ENCODE measurements at regions not wholly inside any gene's neighbourhood (a gene's known extent, or its start where the extent isn't known, plus 50 kb on each side); places are given as distances from the start of the nearest gene placed in this dataset.

DNA sequence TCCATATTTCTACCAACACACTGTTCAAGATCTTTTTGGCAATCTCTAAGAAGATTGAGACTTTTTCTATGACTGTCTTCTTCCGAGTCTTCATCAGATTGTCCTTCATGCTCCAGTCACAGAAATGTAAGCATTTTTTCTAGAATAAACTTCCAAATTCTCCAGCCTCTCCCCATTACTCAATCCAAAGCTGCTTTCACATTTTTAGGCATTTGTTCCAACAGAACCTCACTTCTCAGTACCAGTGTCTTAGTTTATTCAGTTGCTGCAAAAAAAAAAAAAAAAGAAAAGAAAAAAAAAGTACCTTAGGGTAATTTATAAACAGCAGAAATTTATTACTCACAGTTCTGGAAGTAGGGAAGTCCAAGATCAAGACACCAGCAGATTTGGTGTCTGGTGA is 290.8 kb upstream of the NOVA1 start:
- intact Hi-C loops (cut with DNase I), result no loop called here
- ATAC-seq (ENCODE audit: poor library complexity), result peak; percentile 46

DNA sequence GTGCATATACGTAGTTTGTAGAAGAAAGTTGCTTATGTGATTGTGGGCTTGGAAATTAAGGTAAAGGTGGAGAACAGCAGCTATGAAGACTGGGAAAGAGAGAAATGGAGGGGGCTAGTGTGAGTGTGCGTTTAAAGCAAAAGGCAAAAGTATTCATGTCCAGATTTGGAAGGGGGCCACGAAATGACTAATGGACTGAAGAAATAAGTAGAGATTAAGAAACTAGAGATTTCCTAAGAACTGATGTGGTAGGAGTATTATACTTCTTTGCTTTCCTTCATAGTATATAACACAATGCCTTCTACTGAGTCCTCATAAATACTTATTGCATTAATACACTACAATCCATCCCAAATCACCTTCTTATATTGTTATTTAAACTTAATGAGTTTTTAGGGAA is 298.6 kb upstream of the NOVA1 start:
- intact Hi-C loops (cut with DNase I), result no loop called here
- ATAC-seq (ENCODE audit: poor library complexity) (peak; percentile 49), DNase-seq (no peak)

More for the DNA sequence above, 290.8 kb upstream of the NOVA1 start:
- DNase-seq, result no peak

GRCh38 chr14:26897196-26897595 is 299.4 kb upstream of the NOVA1 start:
- ATAC-seq (ENCODE audit: poor library complexity), result no peak
- intact Hi-C loops (cut with DNase I), result no loop called here
- no peak for DNase-seq

DNA sequence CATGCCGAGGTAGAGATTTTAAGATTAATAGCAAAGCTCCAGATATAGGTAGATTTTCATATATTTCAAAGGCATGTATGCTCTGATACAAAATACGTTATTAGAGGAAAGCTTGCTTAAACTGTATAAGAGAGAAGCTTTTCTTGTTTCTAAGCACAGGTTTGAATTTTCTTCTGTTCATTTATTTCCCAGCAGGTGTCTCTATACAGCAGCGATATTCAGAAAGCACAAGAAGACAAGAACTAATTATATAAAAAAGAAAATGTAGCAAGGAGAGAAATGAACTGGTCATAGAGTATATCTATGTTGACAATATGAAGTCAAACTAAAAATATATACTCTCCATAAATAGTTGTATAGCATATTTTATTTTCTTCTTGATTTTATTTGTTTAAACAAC is 307.4 kb upstream of the NOVA1 start:
- intact Hi-C loops (cut with DNase I), result no loop called here
- no peak for DNase-seq
- ATAC-seq (ENCODE audit: poor library complexity), result no peak

DNA sequence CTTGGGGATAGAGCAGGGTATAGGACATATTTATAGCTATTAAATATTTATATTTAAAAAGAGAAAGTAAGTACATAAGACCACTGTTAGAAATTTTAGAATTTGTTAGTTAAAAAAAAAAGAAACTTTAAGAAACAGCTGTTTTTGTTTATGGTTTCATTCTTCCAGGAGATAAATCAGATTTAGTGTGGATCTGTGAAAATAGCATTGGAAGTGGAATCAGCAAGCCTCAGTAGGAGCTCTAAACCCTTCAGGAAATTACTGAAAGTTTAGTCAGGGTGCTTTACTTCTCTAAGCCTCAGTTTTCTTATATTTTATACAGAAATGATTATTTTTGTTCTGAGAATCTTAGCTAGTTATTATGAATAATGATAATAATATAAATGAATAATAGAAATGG is 316.0 kb upstream of the NOVA1 start:
- intact Hi-C loops (cut with DNase I), result no loop called here
- no peak for DNase-seq
- ATAC-seq (ENCODE audit: poor library complexity), result no peak

- peak; percentile 94 for ATAC-seq (ENCODE audit: poor library complexity)
- no peak for DNase-seq
- intact Hi-C loops (cut with DNase I), result no loop called here
Measured at GRCh38 chr14:26917086-26917485, 319.3 kb upstream of the NOVA1 start.

DNA sequence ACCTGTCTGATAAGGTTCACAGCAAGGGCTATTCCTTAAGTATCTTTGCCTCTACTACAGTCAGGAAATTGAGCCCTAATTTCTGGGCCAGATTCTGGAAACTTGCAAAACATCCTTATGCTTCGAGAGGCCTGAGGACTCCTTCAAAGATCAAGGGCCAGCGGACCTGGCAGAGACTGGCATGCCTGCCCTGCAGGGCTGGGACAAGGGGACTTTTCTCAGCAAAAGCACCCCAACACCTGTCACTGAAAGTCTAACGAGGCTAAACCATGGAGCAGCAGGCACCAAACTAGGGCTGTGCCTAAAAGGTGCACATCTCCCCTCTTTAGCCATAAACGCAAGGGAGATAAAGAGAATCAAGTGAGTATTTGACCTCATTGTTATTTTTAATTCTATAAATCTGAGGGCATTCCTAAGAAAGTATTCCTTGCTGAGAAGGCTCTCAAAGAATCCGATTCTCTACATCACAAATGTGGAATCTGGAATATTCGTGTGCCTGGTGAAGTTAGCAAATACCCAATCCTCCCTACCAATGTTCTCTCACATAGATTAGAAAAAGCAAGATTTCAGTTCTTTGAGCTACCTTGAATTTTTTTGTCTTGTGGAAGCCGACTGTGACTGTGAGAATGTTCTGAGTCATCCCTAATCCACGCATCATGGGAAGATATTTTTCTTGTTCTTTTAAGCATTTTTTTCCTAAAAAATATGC is 328.2 kb upstream of the NOVA1 start:
- no peak for ATAC-seq (ENCODE audit: poor library complexity)
- intact Hi-C loops (cut with DNase I), result no loop called here
- DNase-seq, result no peak

- intact Hi-C loops (cut with DNase I), result no loop called here
- DNase-seq (no peak), ATAC-seq (ENCODE audit: poor library complexity) (no peak)
Measured at GRCh38 chr14:26926585-26926984, 328.8 kb upstream of the NOVA1 start.

DNA sequence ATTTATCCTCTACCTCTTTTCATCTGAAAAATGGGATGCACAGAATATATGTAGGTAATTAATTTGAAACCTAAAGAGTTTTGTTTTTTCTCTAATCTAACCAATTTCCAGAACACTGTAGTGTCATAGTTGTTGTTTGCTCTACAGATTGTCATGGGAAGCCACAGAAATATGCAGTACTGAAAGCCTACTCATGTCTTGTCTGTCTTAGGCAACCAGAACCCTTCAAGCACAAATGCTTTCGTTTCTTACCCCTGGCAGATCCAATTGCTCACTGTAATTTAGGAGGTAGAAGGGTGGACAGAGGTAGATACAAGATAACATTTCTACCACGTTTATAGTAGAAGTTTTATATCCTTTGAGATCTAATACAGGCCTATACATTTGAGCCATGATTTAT is 330.2 kb upstream of the NOVA1 start:
- no peak for DNase-seq
- intact Hi-C loops (cut with DNase I), result no loop called here
- ATAC-seq (ENCODE audit: poor library complexity), result no peak

DNA sequence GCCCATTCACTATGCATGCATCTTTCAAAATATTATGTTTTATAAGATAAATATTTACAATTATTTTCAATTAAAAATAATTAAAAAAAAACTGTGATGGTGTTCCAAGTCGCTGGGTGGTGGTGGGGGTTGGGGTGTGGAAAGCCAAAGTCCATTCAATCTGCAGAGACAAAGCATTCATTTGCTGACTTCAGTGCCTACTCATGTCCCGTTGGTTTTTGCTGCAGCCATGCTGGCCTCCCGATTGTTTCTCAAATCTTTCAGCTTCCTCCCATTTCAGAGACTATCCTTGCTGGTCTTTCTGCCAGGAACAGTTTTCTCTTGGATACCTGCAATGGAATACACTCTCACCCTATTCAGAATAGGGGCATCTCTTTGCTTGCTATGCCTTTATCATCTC is 331.5 kb upstream of the NOVA1 start:
- intact Hi-C loops (cut with DNase I), result no loop called here
- DNase-seq (no peak), ATAC-seq (ENCODE audit: poor library complexity) (no peak)

- ATAC-seq (ENCODE audit: poor library complexity) (no peak), DNase-seq (no peak)
- intact Hi-C loops (cut with DNase I), result no loop called here
Measured at GRCh38 chr14:26930576-26930975, 332.7 kb upstream of the NOVA1 start.

GRCh38 chr14:26932606-26933005 is 334.8 kb upstream of the NOVA1 start:
- ATAC-seq (ENCODE audit: poor library complexity) (no peak), DNase-seq (no peak)
- intact Hi-C loops (cut with DNase I), result no loop called here

- ATAC-seq (ENCODE audit: poor library complexity), result no peak
- no peak for DNase-seq
- intact Hi-C loops (cut with DNase I), result no loop called here
Measured at GRCh38 chr14:26933431-26933830, 335.6 kb upstream of the NOVA1 start.

- DNase-seq, result no peak
- intact Hi-C loops (cut with DNase I), result no loop called here
- no peak for ATAC-seq (ENCODE audit: poor library complexity)
Measured at GRCh38 chr14:26934151-26934550, 336.3 kb upstream of the NOVA1 start.

DNA sequence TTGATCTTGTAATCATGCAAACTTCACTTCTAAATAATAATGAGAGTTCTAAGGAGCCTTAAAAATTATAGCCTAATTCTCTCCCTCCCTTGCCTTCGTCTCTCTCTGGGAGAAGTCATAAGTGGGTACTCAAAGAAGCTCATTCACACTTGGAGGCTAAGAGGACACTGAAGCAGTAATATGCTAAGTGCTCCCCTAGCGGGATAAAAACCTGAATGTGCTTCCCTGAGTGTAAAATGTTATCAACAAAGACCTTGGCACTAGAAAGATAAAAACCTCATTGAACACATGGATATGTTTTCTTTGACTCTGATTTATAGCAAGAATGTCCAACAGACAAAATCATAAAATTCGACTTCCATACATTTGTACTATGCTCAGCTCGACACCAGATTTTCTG is 337.9 kb upstream of the NOVA1 start:
- no peak for ATAC-seq (ENCODE audit: poor library complexity)
- no peak for DNase-seq
- intact Hi-C loops (cut with DNase I), result no loop called here

GRCh38 chr14:26938054-26938453 is 340.2 kb upstream of the NOVA1 start:
- no peak for DNase-seq
- no peak for ATAC-seq (ENCODE audit: poor library complexity)
- intact Hi-C loops (cut with DNase I), result no loop called here

DNA sequence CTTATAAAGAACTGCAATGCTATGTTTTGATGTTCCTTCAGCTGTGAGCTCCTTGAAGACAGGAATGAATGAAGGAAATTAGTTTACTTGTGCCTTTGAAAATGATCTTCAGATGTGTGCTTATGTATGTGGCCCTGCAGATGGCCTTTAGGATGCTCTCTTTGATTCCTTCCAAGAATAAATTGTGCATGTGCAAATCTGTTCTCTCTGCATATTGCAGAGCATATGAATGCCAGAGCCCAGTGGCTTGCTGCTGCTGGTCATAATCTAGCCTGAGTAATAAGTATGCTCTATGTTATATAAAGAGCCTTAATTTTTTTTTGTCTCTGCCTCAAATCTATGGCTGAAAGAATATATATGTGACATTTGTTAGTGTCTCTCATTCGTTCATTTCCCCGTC is 341.9 kb upstream of the NOVA1 start:
- ATAC-seq (ENCODE audit: poor library complexity) (no peak), DNase-seq (no peak)
- intact Hi-C loops (cut with DNase I), result no loop called here

DNA sequence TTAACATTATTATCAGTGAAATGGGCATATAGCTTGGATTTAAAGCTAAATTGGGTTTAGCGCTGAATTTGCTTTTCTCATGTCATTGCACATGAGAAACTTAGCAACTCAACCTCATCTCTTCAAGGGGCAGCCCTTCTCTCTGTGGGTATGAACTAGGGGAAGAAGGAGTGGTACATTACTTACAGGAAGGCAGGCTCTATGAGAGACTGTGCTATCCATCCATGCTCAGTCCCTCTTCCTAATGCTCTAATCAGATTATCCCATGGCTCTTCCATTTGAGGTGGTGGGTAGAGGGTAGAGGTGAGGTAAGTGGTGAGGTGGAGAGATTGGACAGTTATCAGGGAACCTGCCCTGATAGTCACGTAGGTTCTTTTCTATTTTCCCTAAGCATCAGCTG is 343.7 kb upstream of the NOVA1 start:
- no peak for DNase-seq
- ATAC-seq (ENCODE audit: poor library complexity), result no peak
- intact Hi-C loops (cut with DNase I), result no loop called here

- intact Hi-C loops (cut with DNase I), result no loop called here
- no peak for DNase-seq
- ATAC-seq (ENCODE audit: poor library complexity), result peak; percentile 87
Measured at GRCh38 chr14:26947265-26947664, 349.4 kb upstream of the NOVA1 start.

DNA sequence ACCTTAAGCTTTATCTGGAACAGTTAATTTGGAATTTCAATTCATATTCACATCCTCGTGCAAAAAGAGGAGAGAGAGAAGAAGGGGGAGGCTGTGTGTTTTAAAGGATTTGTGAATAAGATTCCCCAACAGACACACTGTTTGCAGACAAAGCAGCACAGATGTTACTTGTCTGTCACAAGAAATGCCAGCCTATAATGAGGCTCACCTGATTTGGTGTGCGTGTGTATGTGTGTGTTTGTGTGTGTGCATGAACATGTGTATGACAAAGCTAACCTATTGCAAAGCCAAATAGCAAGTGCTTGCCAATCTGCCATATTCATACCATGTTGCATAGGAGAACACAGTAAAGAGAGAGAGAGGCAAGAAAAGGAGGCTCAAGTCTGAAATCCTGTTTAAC is 361.6 kb upstream of the NOVA1 start:
- DNase-seq, result no peak
- intact Hi-C loops (cut with DNase I), result no loop called here
- ATAC-seq (ENCODE audit: poor library complexity), result no peak

GRCh38 chr14:26959972-26960660 is 362.3 kb upstream of the NOVA1 start:
- intact Hi-C loops (cut with DNase I), result no loop called here
- ATAC-seq (ENCODE audit: poor library complexity) (no peak), DNase-seq (no peak)
